ENCODE measurements at regions not wholly inside any gene's neighbourhood (a gene's known extent, or its start where the extent isn't known, plus 50 kb on each side); places are given as distances from the start of the nearest gene placed in this dataset.
A peak's percentile ranks its signal among the peaks of the same experiment; 100 is the strongest.

DNA sequence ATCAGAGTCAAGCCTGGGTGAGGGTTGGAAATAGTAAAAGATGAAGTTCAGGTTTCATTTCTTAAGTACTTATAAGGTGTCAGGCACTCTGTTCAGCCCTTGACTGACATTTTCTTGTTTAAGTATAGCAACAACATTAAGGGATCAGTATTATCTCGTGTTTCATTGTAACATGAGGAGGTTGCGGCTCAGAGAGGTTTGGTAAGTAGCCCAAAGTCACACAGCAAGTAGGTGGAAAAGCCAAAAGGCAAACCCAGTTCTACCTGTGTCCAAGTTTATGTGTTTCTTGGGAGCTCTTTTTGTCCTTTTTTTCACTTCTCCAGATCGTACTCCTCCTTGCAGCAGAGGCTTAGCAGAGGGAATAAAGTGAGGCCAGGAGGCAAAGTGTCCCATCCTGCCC, 337.5 kb upstream of the KLF3 start (continued):
- TF ChIP-seq, protein P1, sequence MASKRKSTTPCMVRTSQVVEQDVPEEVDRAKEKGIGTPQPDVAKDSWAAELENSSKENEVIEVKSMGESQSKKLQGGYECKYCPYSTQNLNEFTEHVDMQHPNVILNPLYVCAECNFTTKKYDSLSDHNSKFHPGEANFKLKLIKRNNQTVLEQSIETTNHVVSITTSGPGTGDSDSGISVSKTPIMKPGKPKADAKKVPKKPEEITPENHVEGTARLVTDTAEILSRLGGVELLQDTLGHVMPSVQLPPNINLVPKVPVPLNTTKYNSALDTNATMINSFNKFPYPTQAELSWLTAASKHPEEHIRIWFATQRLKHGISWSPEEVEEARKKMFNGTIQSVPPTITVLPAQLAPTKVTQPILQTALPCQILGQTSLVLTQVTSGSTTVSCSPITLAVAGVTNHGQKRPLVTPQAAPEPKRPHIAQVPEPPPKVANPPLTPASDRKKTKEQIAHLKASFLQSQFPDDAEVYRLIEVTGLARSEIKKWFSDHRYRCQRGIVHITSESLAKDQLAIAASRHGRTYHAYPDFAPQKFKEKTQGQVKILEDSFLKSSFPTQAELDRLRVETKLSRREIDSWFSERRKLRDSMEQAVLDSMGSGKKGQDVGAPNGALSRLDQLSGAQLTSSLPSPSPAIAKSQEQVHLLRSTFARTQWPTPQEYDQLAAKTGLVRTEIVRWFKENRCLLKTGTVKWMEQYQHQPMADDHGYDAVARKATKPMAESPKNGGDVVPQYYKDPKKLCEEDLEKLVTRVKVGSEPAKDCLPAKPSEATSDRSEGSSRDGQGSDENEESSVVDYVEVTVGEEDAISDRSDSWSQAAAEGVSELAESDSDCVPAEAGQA (IDR thresholded peaks at IDR 0.05; ENCODE audit: low read depth): no peak
- TF ChIP-seq, protein P1 (CRISPR knock-in tag; IDR thresholded peaks at IDR 0.05; ENCODE audit: borderline replicate concordance): no peak
- TF ChIP-seq ZNF432 (CRISPR knock-in tag; IDR thresholded peaks at IDR 0.05; ENCODE audit: borderline replicate concordance) (no peak), NKX3-1 (CRISPR knock-in tag; IDR thresholded peaks at IDR 0.05) (no peak), ATF1 (CRISPR knock-in tag; IDR thresholded peaks at IDR 0.05) (no peak), ZMYM3 (CRISPR knock-in tag; IDR thresholded peaks at IDR 0.05) (0 out of 2 replicates have a peak, but pooled peaks have one; percentile 18), IKZF1 (IDR thresholded peaks at IDR 0.05) (no peak)

DNA sequence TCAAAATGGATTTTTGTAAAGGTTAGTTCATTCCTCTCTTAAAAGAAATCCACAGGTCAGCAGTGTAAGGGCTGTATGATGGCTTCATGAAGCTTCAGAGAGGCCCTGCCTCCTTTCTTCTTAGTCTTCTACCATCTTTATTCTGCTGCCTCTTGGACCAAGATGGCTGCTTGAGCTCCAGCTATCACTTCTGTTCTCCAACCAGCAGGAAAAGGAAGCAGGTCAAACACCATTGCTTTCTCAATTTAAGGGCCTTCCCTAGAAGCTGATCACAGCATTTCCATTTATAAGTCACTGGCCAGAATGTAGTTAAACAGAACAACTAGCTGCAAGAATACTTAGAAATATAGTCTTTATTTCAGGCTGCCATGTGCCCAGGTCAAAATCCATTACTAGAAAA, 336.8 kb upstream of the KLF3 start:
- POLR2A ChIA-PET: no interaction called here
- H3K4me1 ChIP-seq (ENCODE audit: insufficient read depth, low read length): peaks cover 35% of the 10 kb centered on the region
- DNase-seq (ENCODE audit: low spot score): no peak
- no peak for FAIRE-seq
- H3K4me2 ChIP-seq (ENCODE audit: low read depth, low read length): no peak overlapping the region
- H4K20me1 ChIP-seq (ENCODE audit: insufficient read depth, low read length): no peaks in the 10 kb centered on the region
- TF ChIP-seq, protein P2, sequence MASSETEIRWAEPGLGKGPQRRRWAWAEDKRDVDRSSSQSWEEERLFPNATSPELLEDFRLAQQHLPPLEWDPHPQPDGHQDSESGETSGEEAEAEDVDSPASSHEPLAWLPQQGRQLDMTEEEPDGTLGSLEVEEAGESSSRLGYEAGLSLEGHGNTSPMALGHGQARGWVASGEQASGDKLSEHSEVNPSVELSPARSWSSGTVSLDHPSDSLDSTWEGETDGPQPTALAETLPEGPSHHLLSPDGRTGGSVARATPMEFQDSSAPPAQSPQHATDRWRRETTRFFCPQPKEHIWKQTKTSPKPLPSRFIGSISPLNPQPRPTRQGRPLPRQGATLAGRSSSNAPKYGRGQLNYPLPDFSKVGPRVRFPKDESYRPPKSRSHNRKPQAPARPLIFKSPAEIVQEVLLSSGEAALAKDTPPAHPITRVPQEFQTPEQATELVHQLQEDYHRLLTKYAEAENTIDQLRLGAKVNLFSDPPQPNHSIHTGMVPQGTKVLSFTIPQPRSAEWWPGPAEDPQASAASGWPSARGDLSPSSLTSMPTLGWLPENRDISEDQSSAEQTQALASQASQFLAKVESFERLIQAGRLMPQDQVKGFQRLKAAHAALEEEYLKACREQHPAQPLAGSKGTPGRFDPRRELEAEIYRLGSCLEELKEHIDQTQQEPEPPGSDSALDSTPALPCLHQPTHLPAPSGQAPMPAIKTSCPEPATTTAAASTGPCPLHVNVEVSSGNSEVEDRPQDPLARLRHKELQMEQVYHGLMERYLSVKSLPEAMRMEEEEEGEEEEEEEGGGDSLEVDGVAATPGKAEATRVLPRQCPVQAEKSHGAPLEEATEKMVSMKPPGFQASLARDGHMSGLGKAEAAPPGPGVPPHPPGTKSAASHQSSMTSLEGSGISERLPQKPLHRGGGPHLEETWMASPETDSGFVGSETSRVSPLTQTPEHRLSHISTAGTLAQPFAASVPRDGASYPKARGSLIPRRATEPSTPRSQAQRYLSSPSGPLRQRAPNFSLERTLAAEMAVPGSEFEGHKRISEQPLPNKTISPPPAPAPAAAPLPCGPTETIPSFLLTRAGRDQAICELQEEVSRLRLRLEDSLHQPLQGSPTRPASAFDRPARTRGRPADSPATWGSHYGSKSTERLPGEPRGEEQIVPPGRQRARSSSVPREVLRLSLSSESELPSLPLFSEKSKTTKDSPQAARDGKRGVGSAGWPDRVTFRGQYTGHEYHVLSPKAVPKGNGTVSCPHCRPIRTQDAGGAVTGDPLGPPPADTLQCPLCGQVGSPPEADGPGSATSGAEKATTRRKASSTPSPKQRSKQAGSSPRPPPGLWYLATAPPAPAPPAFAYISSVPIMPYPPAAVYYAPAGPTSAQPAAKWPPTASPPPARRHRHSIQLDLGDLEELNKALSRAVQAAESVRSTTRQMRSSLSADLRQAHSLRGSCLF (CRISPR knock-in tag; IDR thresholded peaks at IDR 0.05; ENCODE audit: borderline replicate concordance): no peak
- TF ChIP-seq CREB1 (IDR thresholded peaks at IDR 0.05) (no peak), CREB1 (CRISPR knock-in tag; IDR thresholded peaks at IDR 0.05) (no peak), HDAC6 (IDR thresholded peaks at IDR 0.05; ENCODE audit: low read depth, low read length) (no peak), ZNF101 (CRISPR knock-in tag; IDR thresholded peaks at IDR 0.05; ENCODE audit: borderline replicate concordance, low read depth) (no peak), GPN1 (CRISPR knock-in tag; IDR thresholded peaks at IDR 0.05; ENCODE audit: borderline replicate concordance) (no peak)
- H3K9ac ChIP-seq (ENCODE audit: insufficient read depth, low read depth, low read length): no peak overlapping the region
- no peak overlapping the region for H2AFZ ChIP-seq (ENCODE audit: low read length)
- in situ Hi-C loops (cut with HindIII; ENCODE audit: extremely low pct_ligation_motif_present, low pct_unique_long_range_greater_than_20kb) (no loop called here), intact Hi-C loops (cut with micrococcal nuclease; ENCODE audit: unreplicated experiment) (no loop called here)
- no peaks in the 10 kb centered on the region for H3K9me3 ChIP-seq (ENCODE audit: low read length)
- CTCF ChIA-PET (ENCODE audit: low intra/inter-chr PET ratio, low total read pairs): no interaction called here
- H3K79me2 ChIP-seq (ENCODE audit: insufficient read depth, low read length): no peaks in the 10 kb centered on the region
- no peak for ATAC-seq
- no peaks in the 10 kb centered on the region; a peak in 1 of 5 replicates for H3K27me3 ChIP-seq (ENCODE audit: control insufficient read depth in 1 of 2, insufficient read depth in 2 of 2, low read length in 2 of 2)
- no peak overlapping the region for H3K27ac ChIP-seq (ENCODE audit: extremely low read length, insufficient read depth, low read length)
- H3K4me3 ChIP-seq (replicated peaks in 1 of 3; ENCODE audit: insufficient read depth in 1 of 3, low read depth in 2 of 3, low read length in 3 of 3): no peak overlapping the region
- H3K36me3 ChIP-seq (replicated peaks in 1 of 2; ENCODE audit: control insufficient read depth in 1 of 2, insufficient read depth in 2 of 2, low read length in 2 of 2): no peaks in the 10 kb centered on the region
- no TSS peak for BruUV-seq (replicated peaks)
